ENCODE measurements at regions not wholly inside any gene's neighbourhood (a gene's known extent, or its start where the extent isn't known, plus 50 kb on each side); places are given as distances from the start of the nearest gene placed in this dataset.

DNA sequence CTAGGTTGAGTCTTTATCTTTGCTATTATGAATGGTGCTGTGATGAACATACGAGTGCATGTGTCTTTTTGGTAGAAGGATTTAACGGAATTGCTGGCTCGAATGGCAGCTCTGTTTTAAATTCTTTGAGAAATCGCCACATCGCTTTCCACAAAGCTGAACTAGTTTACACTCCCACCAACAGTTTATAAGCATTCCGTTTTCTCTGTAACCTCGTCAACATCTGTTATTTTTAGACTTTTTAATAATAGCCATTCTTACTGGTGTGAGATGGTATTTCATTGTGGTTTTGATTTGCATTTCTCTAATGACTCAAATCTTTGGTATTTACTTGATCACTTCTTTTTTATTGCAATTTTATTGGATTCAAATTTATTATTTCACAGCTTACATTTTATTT lies 117.4 kb upstream of the HDGFL1 start (continued):
- TF ChIP-seq RXRA (IDR thresholded peaks at IDR 0.05) (no peak), TAF1 (conservative IDR thresholded peaks at IDR 0.05) (no peak)
- TF ChIP-seq, protein P1, sequence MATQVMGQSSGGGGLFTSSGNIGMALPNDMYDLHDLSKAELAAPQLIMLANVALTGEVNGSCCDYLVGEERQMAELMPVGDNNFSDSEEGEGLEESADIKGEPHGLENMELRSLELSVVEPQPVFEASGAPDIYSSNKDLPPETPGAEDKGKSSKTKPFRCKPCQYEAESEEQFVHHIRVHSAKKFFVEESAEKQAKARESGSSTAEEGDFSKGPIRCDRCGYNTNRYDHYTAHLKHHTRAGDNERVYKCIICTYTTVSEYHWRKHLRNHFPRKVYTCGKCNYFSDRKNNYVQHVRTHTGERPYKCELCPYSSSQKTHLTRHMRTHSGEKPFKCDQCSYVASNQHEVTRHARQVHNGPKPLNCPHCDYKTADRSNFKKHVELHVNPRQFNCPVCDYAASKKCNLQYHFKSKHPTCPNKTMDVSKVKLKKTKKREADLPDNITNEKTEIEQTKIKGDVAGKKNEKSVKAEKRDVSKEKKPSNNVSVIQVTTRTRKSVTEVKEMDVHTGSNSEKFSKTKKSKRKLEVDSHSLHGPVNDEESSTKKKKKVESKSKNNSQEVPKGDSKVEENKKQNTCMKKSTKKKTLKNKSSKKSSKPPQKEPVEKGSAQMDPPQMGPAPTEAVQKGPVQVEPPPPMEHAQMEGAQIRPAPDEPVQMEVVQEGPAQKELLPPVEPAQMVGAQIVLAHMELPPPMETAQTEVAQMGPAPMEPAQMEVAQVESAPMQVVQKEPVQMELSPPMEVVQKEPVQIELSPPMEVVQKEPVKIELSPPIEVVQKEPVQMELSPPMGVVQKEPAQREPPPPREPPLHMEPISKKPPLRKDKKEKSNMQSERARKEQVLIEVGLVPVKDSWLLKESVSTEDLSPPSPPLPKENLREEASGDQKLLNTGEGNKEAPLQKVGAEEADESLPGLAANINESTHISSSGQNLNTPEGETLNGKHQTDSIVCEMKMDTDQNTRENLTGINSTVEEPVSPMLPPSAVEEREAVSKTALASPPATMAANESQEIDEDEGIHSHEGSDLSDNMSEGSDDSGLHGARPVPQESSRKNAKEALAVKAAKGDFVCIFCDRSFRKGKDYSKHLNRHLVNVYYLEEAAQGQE (IDR thresholded peaks at IDR 0.05) = no peak

DNA sequence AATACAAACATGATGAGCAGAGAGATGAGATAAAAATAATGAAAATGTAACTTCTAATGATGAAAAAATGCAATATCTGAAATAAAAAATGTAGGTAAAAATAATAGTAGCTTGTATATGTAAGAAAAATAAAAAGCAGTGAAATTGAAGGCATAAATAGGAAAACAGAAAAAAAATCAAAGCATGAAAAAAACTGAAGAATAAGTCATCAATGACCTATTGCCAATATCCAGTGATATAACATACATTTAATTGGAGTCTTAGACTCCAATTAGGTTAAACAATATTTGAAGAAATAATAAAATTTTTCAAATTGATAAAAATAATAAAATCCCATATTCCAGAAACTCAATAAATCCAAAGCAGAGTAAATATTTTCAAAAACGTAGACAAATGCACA lies 114.0 kb upstream of the HDGFL1 start:
- Histone ChIP-seq H3K4me1 (ENCODE audit: control insufficient read depth in 4 of 4, insufficient read depth in 4 of 4, low read length in 3 of 4) (no peaks in the 10 kb centered on the region), H3K9ac (ENCODE audit: low read depth in 1 of 2, low read length in 2 of 2) (no peak overlapping the region), H3K36me3 (ENCODE audit: control insufficient read depth in 4 of 4, insufficient read depth in 3 of 4, low read depth in 1 of 4, low read length in 3 of 4) (no peaks in the 10 kb centered on the region), H3K4me3 (ENCODE audit: low read depth in 1 of 3, low read length in 3 of 3) (no peak overlapping the region), H3K27me3 (ENCODE audit: control insufficient read depth in 4 of 4, insufficient read depth in 4 of 4, low read length in 3 of 4) (no peaks in the 10 kb centered on the region), H3K27ac (ENCODE audit: low read depth in 1 of 2, low read length in 2 of 2) (no peak overlapping the region), H3K9me3 (ENCODE audit: control insufficient read depth in 4 of 4, low read length in 3 of 4) (no peaks in the 10 kb centered on the region)
- DNase-seq (ENCODE audit: low spot score) = no peak
- WGBS = 79% methylated on average over 1 of the region's 1 CpG
- TF ChIP-seq, protein P2, sequence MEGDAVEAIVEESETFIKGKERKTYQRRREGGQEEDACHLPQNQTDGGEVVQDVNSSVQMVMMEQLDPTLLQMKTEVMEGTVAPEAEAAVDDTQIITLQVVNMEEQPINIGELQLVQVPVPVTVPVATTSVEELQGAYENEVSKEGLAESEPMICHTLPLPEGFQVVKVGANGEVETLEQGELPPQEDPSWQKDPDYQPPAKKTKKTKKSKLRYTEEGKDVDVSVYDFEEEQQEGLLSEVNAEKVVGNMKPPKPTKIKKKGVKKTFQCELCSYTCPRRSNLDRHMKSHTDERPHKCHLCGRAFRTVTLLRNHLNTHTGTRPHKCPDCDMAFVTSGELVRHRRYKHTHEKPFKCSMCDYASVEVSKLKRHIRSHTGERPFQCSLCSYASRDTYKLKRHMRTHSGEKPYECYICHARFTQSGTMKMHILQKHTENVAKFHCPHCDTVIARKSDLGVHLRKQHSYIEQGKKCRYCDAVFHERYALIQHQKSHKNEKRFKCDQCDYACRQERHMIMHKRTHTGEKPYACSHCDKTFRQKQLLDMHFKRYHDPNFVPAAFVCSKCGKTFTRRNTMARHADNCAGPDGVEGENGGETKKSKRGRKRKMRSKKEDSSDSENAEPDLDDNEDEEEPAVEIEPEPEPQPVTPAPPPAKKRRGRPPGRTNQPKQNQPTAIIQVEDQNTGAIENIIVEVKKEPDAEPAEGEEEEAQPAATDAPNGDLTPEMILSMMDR (IDR thresholded peaks at IDR 0.05; ENCODE audit: low read depth, low read length, missing input control) = no peak
- TF ChIP-seq YY1 (IDR thresholded peaks at IDR 0.05) = no peak
- no peak for TF ChIP-seq RXRA (IDR thresholded peaks at IDR 0.05)
- no peak for TF ChIP-seq SP1 (IDR thresholded peaks at IDR 0.05)
- TF ChIP-seq FOXA2 (IDR thresholded peaks at IDR 0.05) = no peak
- no peak for TF ChIP-seq TAF1 (conservative IDR thresholded peaks at IDR 0.05)
- TF ChIP-seq NR2F2 (IDR thresholded peaks at IDR 0.05) = no peak
- TF ChIP-seq JUND (IDR thresholded peaks at IDR 0.05) = no peak
- TF ChIP-seq, protein P3, sequence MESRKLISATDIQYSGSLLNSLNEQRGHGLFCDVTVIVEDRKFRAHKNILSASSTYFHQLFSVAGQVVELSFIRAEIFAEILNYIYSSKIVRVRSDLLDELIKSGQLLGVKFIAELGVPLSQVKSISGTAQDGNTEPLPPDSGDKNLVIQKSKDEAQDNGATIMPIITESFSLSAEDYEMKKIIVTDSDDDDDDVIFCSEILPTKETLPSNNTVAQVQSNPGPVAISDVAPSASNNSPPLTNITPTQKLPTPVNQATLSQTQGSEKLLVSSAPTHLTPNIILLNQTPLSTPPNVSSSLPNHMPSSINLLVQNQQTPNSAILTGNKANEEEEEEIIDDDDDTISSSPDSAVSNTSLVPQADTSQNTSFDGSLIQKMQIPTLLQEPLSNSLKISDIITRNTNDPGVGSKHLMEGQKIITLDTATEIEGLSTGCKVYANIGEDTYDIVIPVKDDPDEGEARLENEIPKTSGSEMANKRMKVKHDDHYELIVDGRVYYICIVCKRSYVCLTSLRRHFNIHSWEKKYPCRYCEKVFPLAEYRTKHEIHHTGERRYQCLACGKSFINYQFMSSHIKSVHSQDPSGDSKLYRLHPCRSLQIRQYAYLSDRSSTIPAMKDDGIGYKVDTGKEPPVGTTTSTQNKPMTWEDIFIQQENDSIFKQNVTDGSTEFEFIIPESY (IDR thresholded peaks at IDR 0.05) = no peak
- no peak for TF ChIP-seq RAD21 (IDR thresholded peaks at IDR 0.05)
- no peak for TF ChIP-seq GABPA (IDR thresholded peaks at IDR 0.05 in 1 of 2, conservative IDR thresholded peaks at IDR 0.05 in 1 of 2)
- TF ChIP-seq, protein P4, sequence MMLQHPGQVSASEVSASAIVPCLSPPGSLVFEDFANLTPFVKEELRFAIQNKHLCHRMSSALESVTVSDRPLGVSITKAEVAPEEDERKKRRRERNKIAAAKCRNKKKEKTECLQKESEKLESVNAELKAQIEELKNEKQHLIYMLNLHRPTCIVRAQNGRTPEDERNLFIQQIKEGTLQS (IDR thresholded peaks at IDR 0.05) = no peak
- TF ChIP-seq, protein P1 (IDR thresholded peaks at IDR 0.05) = no peak
- no peak for TF ChIP-seq EGR1 (IDR thresholded peaks at IDR 0.05; ENCODE audit: low read depth in 2 of 2)
- TF ChIP-seq HNF4A (conservative IDR thresholded peaks at IDR 0.05) = no peak
- no peak for TF ChIP-seq FOXA1 (IDR thresholded peaks at IDR 0.05)
- TF ChIP-seq HNF4G (IDR thresholded peaks at IDR 0.05) = no peak
- TF ChIP-seq, protein P5, sequence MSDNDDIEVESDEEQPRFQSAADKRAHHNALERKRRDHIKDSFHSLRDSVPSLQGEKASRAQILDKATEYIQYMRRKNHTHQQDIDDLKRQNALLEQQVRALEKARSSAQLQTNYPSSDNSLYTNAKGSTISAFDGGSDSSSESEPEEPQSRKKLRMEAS (IDR thresholded peaks at IDR 0.05) = no peak
